22Rv1 (cell line): ENCODE measurements at regions not wholly inside any gene's neighbourhood (a gene's known extent, or its start where the extent isn't known, plus 50 kb on each side); places are given as distances from the start of the nearest gene placed in this dataset.

ENCODE experiments used
- CTCF ChIP-seq: fragments of 450-650 bp; IDR thresholded peaks from 2 replicates; pipeline ENCODE4 v1.5.1; 2017; ENCODE audit warnings: mild to moderate bottlenecking
- ZFX ChIP-seq: fragments of 450-650 bp; IDR thresholded peaks from 2 replicates; pipeline ENCODE4 v1.6.1; 2017; ENCODE audit warnings: antibody characterized with exemption, borderline replicate concordance

- TF ChIP-seq CTCF (no peak), ZFX (no peak)
Observed at GRCh38 chr6:119974430-119975159, 625.0 kb upstream of the MAN1A1 start.
